ENCODE measurements at regions not wholly inside any gene's neighbourhood (a gene's known extent, or its start where the extent isn't known, plus 50 kb on each side); places are given as distances from the start of the nearest gene placed in this dataset.

GRCh38 chr6:91780270-91780669 lies 1193.4 kb upstream of the MAP3K7 start:
- no peak for DNase-seq (ENCODE audit: low read depth in 4 of 4, low spot score in 2 of 4)

DNA sequence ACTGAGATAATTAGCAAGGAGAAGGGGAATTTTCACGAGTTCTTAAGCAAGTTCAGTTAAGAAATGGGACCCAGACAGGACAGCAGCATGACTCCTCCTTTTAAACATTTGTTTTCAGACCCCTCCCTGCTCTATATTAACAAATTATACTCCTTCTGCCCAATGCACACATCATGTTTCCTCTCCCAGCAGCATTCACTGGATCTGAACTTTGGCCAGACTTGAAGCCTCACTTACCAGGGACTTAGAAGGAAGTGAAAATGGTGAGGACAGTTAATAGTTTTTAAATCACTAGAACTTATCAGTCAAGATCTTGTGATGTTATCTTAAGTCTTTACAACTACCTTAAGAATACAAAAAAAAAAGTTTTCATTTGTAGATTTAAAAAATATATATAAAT lies 1174.7 kb upstream of the MAP3K7 start:
- no peak for DNase-seq (ENCODE audit: low read depth in 4 of 4, low spot score in 2 of 4)

- no peak for DNase-seq (ENCODE audit: low read depth in 4 of 4, low spot score in 2 of 4)
These were observed 1167.8 kb upstream of the MAP3K7 start for GRCh38 chr6:91754691-91755090.

DNA sequence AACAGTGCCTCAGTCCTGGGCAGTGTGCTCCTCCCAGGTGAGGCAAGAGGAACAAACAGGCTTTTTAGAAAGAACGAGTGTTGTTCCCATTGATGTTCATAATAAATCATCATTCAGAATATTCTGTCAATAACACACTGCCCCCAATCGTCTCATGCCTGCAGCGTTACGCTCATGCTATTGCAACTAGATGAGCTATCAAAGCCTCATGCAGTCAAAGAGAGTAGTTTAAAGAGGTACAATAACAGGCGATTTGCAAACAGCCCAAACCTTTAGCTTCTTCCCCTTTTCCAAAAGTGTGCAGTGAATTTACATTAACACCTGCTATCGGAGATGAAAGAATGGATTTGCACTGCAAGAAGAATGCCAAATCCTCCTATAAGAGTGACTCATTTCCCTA lies 1164.7 kb upstream of the MAP3K7 start:
- no peak for DNase-seq (ENCODE audit: low read depth in 4 of 4, low spot score in 2 of 4)

GRCh38 chr6:91744566-91744965 lies 1157.7 kb upstream of the MAP3K7 start:
- no peak for DNase-seq (ENCODE audit: low read depth in 4 of 4, low spot score in 2 of 4)

- no peak for DNase-seq (ENCODE audit: low read depth in 4 of 4, low spot score in 2 of 4)
These were observed 1156.9 kb upstream of the MAP3K7 start for GRCh38 chr6:91743756-91744155.

GRCh38 chr6:91731939-91732338 lies 1145.1 kb upstream of the MAP3K7 start:
- DNase-seq (ENCODE audit: low read depth in 4 of 4, low spot score in 2 of 4): no peak

- DNase-seq (ENCODE audit: low read depth in 4 of 4, low spot score in 2 of 4): no peak
These were observed 1143.8 kb upstream of the MAP3K7 start for GRCh38 chr6:91730710-91731109.

GRCh38 chr6:91720324-91720723 lies 1133.5 kb upstream of the MAP3K7 start:
- no peak for DNase-seq (ENCODE audit: low read depth in 4 of 4, low spot score in 2 of 4)

- DNase-seq (ENCODE audit: low read depth in 4 of 4, low spot score in 2 of 4): no peak
These were observed 1132.5 kb upstream of the MAP3K7 start for GRCh38 chr6:91719414-91719813.

GRCh38 chr6:91718198-91718597 lies 1131.3 kb upstream of the MAP3K7 start:
- no peak for DNase-seq (ENCODE audit: low read depth in 4 of 4, low spot score in 2 of 4)

- DNase-seq (ENCODE audit: low read depth in 4 of 4, low spot score in 2 of 4): no peak
These were observed 1130.2 kb upstream of the MAP3K7 start for GRCh38 chr6:91717094-91717493.

- DNase-seq (ENCODE audit: low read depth in 4 of 4, low spot score in 2 of 4): no peak
These were observed 1129.5 kb upstream of the MAP3K7 start for GRCh38 chr6:91716361-91716760.

- DNase-seq (ENCODE audit: low read depth in 4 of 4, low spot score in 2 of 4): no peak
These were observed 1128.4 kb upstream of the MAP3K7 start for GRCh38 chr6:91715171-91715805.

- DNase-seq (ENCODE audit: low read depth in 4 of 4, low spot score in 2 of 4): no peak
These were observed 1127.0 kb upstream of the MAP3K7 start for GRCh38 chr6:91713911-91714310.

GRCh38 chr6:91711518-91711917 lies 1124.6 kb upstream of the MAP3K7 start:
- DNase-seq (ENCODE audit: low read depth in 4 of 4, low spot score in 2 of 4): no peak

DNA sequence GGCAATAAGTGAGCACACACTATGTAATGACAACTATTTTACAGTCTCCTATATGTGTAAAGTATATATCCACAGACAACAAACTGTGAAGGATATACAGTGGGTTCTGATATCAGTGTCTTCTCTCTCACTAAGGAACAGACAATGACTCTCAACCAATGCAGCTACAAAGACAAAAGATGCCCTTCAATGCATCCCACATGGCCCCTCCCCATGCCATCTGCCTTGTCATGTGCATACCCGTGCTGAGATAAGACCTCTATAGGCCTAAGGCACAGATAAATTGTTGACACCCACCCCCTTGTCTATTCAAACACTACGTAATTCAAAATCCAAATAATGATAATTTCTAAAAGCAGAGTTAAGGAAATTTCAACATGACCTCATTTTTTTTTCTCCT lies 1123.5 kb upstream of the MAP3K7 start:
- no peak for DNase-seq (ENCODE audit: low read depth in 4 of 4, low spot score in 2 of 4)

GRCh38 chr6:91708534-91708933 lies 1121.7 kb upstream of the MAP3K7 start:
- DNase-seq (ENCODE audit: low read depth in 4 of 4, low spot score in 2 of 4): no peak

GRCh38 chr6:91705646-91706045 lies 1118.8 kb upstream of the MAP3K7 start:
- no peak for DNase-seq (ENCODE audit: low read depth in 4 of 4, low spot score in 2 of 4)

- no peak for DNase-seq (ENCODE audit: low read depth in 4 of 4, low spot score in 2 of 4)
These were observed 1117.7 kb upstream of the MAP3K7 start for GRCh38 chr6:91704531-91704930.

DNA sequence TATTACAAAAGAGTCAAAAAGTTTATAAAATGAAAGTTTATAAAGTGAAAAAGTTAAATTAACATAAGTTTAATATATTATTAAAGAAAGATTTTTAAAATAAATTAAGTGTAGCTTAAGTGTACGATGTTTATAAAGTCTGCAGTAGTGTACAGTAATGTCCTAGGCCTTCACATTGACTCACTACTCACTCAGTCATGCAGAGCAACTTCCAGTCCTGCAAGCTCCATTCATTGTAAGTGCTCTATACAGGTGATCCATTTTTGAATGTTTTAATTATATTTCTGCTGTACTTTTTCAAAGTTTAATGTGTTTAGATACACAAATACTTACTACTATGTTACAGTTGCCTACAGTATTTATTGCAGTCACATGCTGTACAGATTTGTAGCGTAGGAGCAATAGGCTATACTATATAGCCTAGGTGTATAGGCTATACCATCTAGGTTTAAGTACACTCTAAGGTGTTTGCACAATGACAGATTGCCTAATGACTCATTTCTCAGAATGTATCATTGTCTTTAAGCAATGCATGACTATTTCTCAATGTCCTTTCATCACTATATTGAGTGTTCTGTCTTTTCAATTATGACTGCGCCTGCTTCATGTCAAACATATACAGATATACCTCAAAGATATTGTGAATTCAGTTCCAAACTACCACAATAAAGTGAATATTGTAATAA lies 1110.3 kb upstream of the MAP3K7 start:
- DNase-seq (ENCODE audit: low read depth in 4 of 4, low spot score in 2 of 4): no peak

GRCh38 chr6:91695221-91695620 lies 1108.3 kb upstream of the MAP3K7 start:
- DNase-seq (ENCODE audit: low read depth in 4 of 4, low spot score in 2 of 4): no peak
